ENCODE measurements at regions not wholly inside any gene's neighbourhood (a gene's known extent, or its start where the extent isn't known, plus 50 kb on each side); places are given as distances from the start of the nearest gene placed in this dataset.
"Not testable (repeated sequence)": the region's sequence is repeated elsewhere in the genome, so short reads cannot be mapped to it uniquely, and the experiment has no call there.

GRCh38 chr9:90697808-90698207, 55.2 kb upstream of the DIRAS2 start:
- Mint-ChIP-seq H3K36me3 (ENCODE audit: low read depth) (no peaks in the 10 kb centered on the region), H3K9me3 (no peaks in the 10 kb centered on the region), H3K27ac (no peak overlapping the region), H3K27me3 (peaks cover 13% of the 10 kb centered on the region), H3K4me3 (no peak overlapping the region), H3K4me1 (no peaks in the 10 kb centered on the region)
- ChIA-PET CTCF (no interaction called here), POLR2A (no interaction called here)
- no peak for DNase-seq

- H3K9me3 Mint-ChIP-seq; H3K36me3 Mint-ChIP-seq (ENCODE audit: low read depth); H3K4me3 Mint-ChIP-seq; POLR2A ChIA-PET; DNase-seq; H3K27ac Mint-ChIP-seq; H3K4me1 Mint-ChIP-seq; CTCF ChIA-PET; H3K27me3 Mint-ChIP-seq: not testable (repeated sequence)
Observed at GRCh38 chr9:90694187-90694586, 51.6 kb upstream of the DIRAS2 start.
